ENCODE measurements at regions not wholly inside any gene's neighbourhood (a gene's known extent, or its start where the extent isn't known, plus 50 kb on each side); places are given as distances from the start of the nearest gene placed in this dataset.

GRCh38 chr10:130847170-130847569 is 464.4 kb downstream of the TCERG1L start:
- TF ChIP-seq EZH2 (IDR thresholded peaks at IDR 0.05; ENCODE audit: low read length, unreplicated experiment): no peak
- no peak for TF ChIP-seq CTCF (conservative IDR thresholded peaks at IDR 0.05; ENCODE audit: low read depth, low read length)
- TF ChIP-seq EZH2phosphoT487 (IDR thresholded peaks at IDR 0.05; ENCODE audit: borderline replicate concordance, low read length): no peak
